ENCODE measurements at regions not wholly inside any gene's neighbourhood (a gene's known extent, or its start where the extent isn't known, plus 50 kb on each side); places are given as distances from the start of the nearest gene placed in this dataset.

- TF ChIP-seq CTCF (conservative IDR thresholded peaks at IDR 0.05; ENCODE audit: low read depth, low read length) (no peak), EZH2 (IDR thresholded peaks at IDR 0.05; ENCODE audit: borderline replicate concordance, low read depth, low read length, poor library complexity, severe bottlenecking) (no peak)
Observed at GRCh38 chr2:217110550-217110949, 250.7 kb upstream of the TNP1 start.
